Bronchial epithelial cell (primary cell): ENCODE measurements at regions not wholly inside any gene's neighbourhood (a gene's known extent, or its start where the extent isn't known, plus 50 kb on each side); places are given as distances from the start of the nearest gene placed in this dataset.
"Not testable (repeated sequence)": the region's sequence is repeated elsewhere in the genome, so short reads cannot be mapped to it uniquely, and the experiment has no call there.

Source experiments
- DNase-seq: peaks from one replicate; pipeline ENCODE4 v3.0.0-alpha.2; 2010; ENCODE audit warnings: low read depth
- FAIRE-seq: peaks from 2 replicates; lab custom pipeline; 2011; peaks lifted over from hg19 to GRCh38; lab: Jason Lieb, UNC
- H3K27me3 ChIP-seq: 2 replicates; pipeline ENCODE4 v1.5.1; 2011; ENCODE audit warnings: low read length; ENCODE audit not compliant: control insufficient read depth, insufficient read depth
- H3K36me3 ChIP-seq: 2 replicates; pipeline ENCODE4 v1.5.1; 2011; ENCODE audit warnings: low read length; ENCODE audit not compliant: control insufficient read depth, insufficient read depth
- H3K4me3 ChIP-seq: 2 replicates; pipeline ENCODE4 v1.5.1; 2011; ENCODE audit warnings: mild to moderate bottlenecking, low read depth, low read length, control low read depth
- TF ChIP-seq, protein P1 (sequence below): IDR thresholded peaks from 2 replicates; pipeline ENCODE4 v1.5.1; 2011; ENCODE audit warnings: mild to moderate bottlenecking, moderate library complexity, low read length, control low read depth, inconsistent platforms; ENCODE audit not compliant: insufficient read depth, severe bottlenecking

DNA sequence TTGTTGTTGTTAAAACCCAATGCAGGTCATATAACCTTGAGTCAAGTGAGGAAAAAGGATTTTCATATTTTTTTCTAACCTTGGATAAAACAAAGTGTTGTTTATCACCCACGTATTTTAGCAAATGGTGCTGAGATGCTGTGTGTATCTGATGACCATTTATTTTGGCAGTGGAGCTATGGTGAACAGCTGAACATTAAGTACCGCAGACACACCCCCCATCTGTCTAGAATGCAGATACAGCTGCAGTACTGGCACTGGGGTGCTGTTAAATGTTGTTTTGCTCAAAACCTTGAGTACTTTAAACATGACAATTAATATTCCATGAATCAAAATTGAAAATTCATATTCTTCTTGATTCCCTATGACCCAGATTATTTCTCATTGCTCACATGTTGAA is 773.3 kb upstream of the SLC39A10 start:
- no peaks in the 10 kb centered on the region for H3K27me3 ChIP-seq
- H3K4me3 ChIP-seq: no peak overlapping the region
- no peak for DNase-seq
- no peaks in the 10 kb centered on the region for H3K36me3 ChIP-seq
- TF ChIP-seq, protein P1, sequence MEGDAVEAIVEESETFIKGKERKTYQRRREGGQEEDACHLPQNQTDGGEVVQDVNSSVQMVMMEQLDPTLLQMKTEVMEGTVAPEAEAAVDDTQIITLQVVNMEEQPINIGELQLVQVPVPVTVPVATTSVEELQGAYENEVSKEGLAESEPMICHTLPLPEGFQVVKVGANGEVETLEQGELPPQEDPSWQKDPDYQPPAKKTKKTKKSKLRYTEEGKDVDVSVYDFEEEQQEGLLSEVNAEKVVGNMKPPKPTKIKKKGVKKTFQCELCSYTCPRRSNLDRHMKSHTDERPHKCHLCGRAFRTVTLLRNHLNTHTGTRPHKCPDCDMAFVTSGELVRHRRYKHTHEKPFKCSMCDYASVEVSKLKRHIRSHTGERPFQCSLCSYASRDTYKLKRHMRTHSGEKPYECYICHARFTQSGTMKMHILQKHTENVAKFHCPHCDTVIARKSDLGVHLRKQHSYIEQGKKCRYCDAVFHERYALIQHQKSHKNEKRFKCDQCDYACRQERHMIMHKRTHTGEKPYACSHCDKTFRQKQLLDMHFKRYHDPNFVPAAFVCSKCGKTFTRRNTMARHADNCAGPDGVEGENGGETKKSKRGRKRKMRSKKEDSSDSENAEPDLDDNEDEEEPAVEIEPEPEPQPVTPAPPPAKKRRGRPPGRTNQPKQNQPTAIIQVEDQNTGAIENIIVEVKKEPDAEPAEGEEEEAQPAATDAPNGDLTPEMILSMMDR: no peak
- no peak for FAIRE-seq

DNA sequence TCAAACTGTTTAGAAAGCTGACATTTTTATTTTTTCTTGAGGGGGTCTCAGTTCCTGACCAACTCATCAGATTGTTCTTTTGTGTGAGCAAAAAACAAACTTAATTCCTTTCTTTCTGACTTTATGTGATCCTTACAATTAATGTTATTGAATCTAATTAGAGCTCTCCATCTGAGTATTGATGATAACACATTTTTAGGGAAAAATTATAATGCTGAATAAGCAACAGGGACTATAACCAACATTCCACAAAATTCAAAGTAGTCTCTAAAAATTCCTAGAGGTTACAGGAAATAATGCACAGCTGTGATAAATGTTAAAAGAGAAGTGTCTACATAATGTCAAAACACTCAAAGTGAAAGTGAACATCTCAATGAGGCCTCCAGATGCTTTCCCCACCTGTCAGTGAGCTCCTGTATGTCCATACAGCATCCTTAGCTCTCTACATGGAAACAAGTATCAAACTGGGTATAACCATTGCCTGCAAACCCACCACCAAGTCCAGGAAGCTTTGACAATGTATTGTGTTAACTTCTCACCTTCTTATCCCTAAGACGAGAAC is 786.0 kb upstream of the SLC39A10 start:
- DNase-seq (no peak), FAIRE-seq (no peak)
- H3K36me3 ChIP-seq: no peaks in the 10 kb centered on the region
- TF ChIP-seq, protein P1: no peak
- H3K27me3 ChIP-seq: no peaks in the 10 kb centered on the region
- no peak overlapping the region for H3K4me3 ChIP-seq

DNA sequence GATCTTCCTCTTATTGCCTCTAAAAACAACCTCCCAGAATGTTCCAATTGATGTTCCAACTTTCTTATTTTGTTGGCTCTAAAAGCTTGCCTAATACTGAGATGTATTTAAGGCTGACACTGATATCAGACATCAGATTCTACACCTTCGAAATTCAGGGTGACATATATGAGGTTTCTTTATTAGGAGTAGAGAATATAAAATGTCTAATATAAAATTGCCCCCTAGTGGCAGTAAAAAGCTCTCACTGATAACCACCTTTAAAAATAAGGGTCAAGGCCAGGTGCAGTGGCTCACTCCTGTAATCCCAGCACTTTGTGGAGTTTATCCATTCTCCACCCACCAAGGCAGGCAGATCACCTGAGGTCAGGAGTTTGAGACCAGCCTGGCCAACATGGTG is 789.7 kb upstream of the SLC39A10 start:
- Histone ChIP-seq H3K4me3 (no peak overlapping the region), H3K36me3 (no peaks in the 10 kb centered on the region), H3K27me3 (no peaks in the 10 kb centered on the region)
- DNase-seq (peak; percentile 25), FAIRE-seq (no peak)
- TF ChIP-seq, protein P1: peak; percentile 52

DNA sequence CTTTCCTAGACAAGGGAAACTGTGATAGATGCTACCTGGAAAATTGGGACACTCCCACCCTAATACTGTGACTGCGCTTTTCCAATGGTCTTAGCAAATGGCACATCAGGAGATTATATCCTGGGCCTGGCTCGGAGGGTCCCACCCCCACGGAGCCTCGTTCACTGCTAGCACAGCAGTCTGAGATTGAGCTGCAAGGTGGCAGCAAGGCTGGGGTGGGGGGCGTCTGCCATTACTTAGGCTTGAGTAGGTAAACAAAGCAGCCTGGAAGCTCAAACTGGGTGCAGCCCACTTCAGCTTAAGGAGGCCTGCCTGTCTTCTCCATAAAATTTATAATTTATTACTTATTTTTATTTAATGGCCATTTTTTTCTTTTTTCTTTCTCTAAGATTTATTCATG is 802.1 kb upstream of the SLC39A10 start:
- H3K36me3 ChIP-seq: no peaks in the 10 kb centered on the region
- no peak for FAIRE-seq
- H3K4me3 ChIP-seq: no peak overlapping the region
- TF ChIP-seq, protein P1: no peak
- no peaks in the 10 kb centered on the region for H3K27me3 ChIP-seq
- DNase-seq: no peak

DNA sequence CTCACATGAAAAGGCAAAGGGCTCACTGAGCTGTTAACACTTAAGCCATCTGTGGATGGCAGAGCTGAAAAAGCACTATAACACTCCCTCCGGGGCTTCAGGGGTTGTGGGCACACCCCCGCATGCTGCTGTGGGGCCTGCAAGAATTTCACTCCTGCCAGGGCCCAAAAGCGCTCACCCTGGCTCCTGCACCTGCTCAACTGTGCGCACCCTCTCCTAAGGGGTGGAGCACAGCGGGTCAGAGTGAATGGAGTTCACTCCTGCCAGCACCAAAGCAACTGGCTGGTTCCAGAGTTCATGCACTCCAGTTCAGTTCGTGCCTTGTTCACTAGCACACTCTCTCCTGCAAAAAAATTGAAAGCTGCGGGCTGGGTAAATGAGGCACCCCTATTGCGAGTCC is 814.2 kb upstream of the SLC39A10 start:
- Histone ChIP-seq H3K4me3 (no peak overlapping the region), H3K36me3 (no peaks in the 10 kb centered on the region), H3K27me3 (no peaks in the 10 kb centered on the region)
- TF ChIP-seq, protein P1: no peak
- DNase-seq (no peak), FAIRE-seq (no peak)

DNA sequence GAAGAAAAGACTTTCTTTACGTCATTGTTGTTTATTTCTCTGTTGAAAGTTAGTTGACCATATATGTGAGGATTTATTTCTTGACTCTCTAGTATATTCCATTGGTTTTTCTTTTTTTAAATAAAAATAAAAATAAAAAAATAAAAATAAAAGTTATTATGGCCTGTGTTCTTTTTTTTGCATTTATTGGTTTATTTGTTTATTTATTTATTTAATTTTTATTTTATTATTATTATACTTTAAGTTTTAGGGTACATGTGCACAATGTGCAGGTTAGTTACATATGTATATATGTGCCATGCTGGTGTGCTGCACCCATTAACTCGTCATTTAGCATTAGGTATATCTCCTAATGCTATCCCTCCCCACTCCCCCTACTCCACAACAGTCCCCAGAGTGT is 822.7 kb upstream of the SLC39A10 start:
- not testable (repeated sequence) for FAIRE-seq, DNase-seq, H3K36me3 ChIP-seq, H3K27me3 ChIP-seq, H3K4me3 ChIP-seq
